ENCODE measurements at regions not wholly inside any gene's neighbourhood (a gene's known extent, or its start where the extent isn't known, plus 50 kb on each side); places are given as distances from the start of the nearest gene placed in this dataset.

GRCh38 chr18:64275593-64276300 is 126.9 kb upstream of the LINC00305 start:
- TF ChIP-seq EP300 (IDR thresholded peaks at IDR 0.05; ENCODE audit: low read depth in 2 of 2, low read length in 2 of 2) (no peak), EP300 (CRISPR knock-in tag; IDR thresholded peaks at IDR 0.05; ENCODE audit: borderline replicate concordance) (no peak), ZNF83 (CRISPR knock-in tag; IDR thresholded peaks at IDR 0.05; ENCODE audit: borderline replicate concordance) (no peak), KDM4B (CRISPR knock-in tag; IDR thresholded peaks at IDR 0.05) (no peak), SNAPC5 (CRISPR knock-in tag; IDR thresholded peaks at IDR 0.05; ENCODE audit: borderline replicate concordance) (no peak), ZHX1 (CRISPR knock-in tag; IDR thresholded peaks at IDR 0.05; ENCODE audit: low read depth) (no peak), ZNF121 (CRISPR knock-in tag; IDR thresholded peaks at IDR 0.05) (no peak), NPAS2 (CRISPR knock-in tag; IDR thresholded peaks at IDR 0.05; ENCODE audit: borderline replicate concordance) (no peak), KAT2B (IDR thresholded peaks at IDR 0.05; ENCODE audit: borderline replicate concordance, low read depth, low read length) (no peak), POLR2AphosphoS5 (IDR thresholded peaks at IDR 0.05; ENCODE audit: low read depth, low read length) (no peak), HDAC2 (CRISPR knock-in tag; IDR thresholded peaks at IDR 0.05) (no peak)
